Inferior parietal cortex (tissue), 1 donor: ENCODE measurements at regions not wholly inside any gene's neighbourhood (a gene's known extent, or its start where the extent isn't known, plus 50 kb on each side); places are given as distances from the start of the nearest gene placed in this dataset.

Source experiments
- DNase-seq: peaks from one replicate; pipeline ENCODE4 v3.0.0-alpha.2; 2016; ENCODE audit errors: extremely low spot score

DNA sequence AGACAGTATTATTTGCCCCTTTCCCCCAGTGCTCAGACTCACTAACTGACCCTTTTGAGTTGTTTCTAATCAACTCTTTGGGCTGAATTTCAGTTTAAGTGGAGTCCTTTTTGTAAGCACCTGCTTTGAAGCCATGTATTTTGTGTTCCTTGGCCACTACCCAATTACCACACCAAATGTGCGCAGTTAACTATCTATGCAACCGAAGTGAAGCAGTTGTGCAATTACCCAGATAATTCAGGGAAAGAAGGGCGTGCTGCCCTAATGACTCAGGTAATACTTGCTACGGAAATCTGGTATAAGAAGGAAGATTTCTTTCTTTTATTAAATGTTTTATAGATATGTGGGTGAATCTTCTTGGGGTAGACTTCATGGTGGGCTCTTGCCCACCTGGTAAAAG lies 371.9 kb upstream of the TBL1XR1 start:
- DNase-seq = no peak

DNA sequence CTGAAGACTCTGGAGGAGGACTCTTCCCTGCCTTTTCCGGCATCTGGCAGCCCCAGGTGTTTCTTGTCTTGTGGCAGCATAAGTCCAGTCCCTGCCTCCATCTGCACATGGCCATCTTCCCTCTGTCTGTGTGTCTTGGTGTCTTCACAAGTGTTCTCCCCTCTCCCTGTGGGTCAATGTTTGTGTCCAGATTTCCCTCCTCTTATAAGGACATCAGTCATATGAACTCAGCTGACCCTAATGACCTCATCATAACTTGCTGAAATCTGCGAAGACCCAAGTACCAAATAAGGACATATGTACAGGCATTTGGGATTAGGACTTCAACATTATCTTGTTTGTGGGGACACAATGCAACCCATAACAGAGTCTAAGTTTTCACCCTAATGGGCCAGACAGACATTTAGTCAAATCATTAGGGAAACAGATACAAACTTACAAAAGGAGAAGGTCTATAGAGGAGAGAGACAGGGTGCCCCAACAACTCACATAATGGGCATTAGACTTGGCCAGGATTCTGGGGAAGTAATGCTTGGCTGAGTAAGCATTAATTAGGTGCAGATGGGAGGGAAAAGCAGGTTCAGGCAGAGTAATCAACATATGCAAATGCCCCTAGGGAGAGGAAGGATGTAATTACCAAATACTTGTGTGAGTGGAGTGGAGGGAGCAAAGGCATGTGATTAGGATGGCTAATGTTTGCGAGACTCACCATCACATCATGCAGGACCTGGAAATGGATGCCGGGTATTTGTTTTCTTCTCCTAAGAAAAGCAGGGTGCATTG lies 372.8 kb upstream of the TBL1XR1 start:
- no peak for DNase-seq

DNA sequence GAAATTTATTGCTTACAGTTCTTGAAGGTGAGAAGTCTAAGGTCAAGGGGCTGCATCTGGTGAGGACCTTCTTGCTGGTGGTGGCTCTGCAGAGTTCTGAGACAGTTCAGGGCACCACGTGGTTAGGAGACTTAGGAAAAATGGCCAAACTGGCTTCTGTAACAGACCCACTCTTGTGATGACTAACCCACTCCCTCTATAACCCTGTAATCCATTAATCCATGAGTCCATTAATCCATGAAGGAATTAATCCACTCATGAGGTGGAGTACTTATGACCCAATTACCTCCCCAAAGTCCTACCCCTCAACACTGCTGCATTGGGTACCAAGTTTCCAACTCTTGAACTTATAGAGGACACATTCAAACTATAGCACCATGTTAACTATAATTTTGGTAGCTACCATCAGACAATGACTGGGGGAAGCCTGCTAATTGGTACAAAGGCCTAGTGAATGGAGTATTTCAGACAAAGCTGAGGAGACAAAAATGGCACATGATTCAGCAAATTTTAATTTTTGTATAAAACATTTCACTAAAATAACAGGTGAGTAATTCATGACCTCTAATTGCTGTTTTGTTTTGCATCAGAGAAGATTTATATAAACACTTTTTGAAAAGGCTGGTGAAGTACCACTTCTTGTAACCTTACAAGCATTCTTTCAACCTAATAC lies 374.1 kb upstream of the TBL1XR1 start:
- DNase-seq = no peak

DNA sequence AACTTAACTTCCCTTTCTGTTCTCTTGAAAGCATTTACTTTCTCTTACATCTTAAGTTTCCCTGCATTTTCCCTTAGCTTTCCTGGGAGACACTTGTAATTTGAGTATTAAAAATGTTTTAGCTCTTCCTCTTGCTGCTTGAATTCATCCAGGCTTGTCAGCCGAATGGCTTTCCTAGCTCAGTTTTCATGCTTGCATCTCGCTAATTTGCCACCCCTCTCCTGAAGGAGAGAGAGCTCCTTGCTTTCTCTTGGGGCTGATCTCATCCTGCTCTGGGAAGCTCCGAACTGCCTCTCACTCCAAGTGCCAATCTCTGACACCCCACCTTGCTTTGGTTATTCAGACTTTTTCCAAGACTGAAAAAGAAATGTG lies 374.6 kb upstream of the TBL1XR1 start:
- no peak for DNase-seq

GRCh38 chr3:177574222-177574856 lies 377.1 kb upstream of the TBL1XR1 start:
- DNase-seq = no peak

DNA sequence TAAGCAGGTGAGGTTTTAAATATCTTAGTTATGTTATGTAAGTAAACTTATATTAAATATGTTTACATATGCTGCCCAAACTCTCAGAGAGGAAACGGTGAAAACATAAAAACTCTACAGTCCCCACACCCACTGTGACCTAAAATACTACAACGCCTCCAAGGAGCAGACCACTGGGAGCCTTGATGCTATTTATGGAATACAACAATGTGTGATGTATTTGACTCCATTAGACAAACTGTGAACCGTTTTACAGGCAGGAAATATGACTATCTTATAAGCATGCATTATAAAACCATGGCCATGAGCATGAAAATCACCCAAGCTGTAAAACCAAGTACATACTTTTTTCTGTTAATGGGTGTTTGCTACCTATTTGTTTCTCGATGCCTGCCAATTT lies 379.5 kb upstream of the TBL1XR1 start:
- DNase-seq = no peak

DNA sequence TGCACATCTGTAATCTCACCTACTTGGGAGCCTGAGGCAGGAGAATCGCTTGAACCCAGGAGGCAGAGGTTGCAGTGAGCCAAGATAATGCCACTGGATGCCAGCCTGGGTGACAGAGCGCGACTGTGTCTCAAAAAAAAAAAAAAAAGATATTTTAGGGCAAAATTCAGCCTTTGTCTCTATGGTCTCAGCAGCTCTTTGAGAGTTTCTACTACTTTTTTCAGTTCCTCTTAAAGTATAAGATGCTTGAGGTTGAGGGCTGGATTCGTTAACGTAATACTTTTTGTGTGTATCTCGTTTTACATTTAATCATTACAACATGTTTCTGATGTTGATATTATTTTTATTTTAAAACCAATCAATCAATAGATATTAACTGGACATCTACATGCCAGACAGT lies 381.2 kb upstream of the TBL1XR1 start:
- DNase-seq = no peak

DNA sequence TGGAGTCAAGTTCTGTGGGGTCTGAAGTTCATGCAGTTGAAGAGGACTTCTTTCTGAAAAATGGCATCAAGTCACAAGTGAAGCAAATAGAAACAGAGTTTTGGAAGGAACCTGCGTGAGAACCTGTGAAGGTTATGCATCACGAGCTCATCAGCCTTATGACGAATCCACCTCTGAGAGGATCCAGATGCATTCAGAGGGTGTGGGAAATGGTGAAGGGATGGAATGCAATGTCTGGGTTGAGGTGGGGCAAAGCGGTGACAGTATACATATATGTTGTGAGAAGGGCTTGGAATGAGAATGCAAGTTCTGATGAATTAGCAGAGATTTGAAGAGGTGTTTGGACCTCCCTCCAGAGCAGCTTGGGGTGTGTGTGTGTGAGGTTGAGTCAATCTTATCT lies 382.1 kb upstream of the TBL1XR1 start:
- DNase-seq = no peak

DNA sequence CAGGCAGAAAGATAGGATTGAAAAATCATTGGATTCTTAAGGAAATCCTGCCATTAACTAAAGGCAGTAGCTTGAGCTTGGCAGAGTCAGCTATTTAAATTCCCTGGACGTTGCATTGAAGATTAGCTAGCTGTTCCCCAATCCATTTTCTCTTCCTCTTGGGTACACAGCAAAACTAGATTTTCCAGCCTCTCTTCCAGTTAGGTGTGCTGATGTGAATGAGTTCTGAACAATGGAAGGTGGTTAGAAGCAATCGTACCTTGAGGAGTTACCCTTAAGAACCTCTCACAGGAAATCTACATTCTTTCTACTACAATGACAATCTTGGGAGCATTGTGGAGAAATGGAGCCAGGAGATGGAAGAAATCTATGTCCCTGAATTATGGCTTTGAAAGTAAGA lies 383.2 kb upstream of the TBL1XR1 start:
- DNase-seq = no peak

- no peak for DNase-seq
These were observed 388.0 kb upstream of the TBL1XR1 start for GRCh38 chr3:177585271-177585670.

DNA sequence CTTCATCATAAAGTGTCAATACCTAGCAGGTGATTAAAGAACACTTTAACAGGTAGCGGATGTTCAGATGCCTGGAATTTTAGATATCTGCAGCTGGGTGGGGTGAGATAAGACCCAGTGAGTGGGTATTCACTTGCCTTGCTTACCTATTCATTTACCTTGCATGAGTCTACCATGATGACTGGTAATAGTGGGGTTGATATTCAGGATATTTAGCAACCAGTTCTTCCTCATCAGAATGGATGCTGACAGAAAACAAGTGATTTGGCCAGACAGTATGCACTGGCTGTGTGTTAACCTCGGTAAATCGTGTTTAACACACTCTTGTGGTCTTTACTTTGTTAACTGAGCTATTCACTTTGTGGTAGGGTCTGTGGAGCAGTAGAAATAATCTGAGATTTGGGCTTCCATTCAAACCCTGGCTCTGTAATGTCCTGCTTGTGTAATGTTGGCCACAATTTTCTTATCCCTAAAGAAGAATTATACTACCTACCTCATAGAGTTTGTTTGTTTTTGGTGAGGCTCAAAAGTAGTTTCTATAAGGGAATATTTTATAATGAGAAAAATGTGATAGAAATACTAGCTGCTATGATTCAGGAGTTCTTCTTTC lies 391.9 kb upstream of the TBL1XR1 start:
- DNase-seq = no peak

GRCh38 chr3:177589911-177590381 lies 392.7 kb upstream of the TBL1XR1 start:
- DNase-seq = no peak

DNA sequence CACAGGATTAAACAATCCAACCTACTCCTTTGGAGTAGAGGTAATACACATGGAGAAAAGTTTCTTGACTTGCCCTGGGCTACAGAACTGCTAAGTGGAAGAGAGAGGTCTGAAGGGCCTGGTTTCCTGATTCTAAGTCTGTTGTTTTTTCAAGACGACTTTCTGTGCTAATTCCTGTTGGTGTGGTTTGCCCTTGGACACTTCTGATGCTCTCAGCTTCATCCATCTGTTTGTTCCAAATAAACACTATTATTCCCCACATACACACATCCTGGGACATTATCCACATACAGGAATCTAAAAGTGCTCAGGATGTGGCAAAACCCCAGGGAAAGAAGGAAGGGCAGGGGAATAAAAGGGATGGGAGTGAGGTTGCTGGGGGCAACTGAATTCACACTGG lies 393.5 kb upstream of the TBL1XR1 start:
- DNase-seq = no peak

- no peak for DNase-seq
These were observed 394.1 kb upstream of the TBL1XR1 start for GRCh38 chr3:177591379-177591778.

DNA sequence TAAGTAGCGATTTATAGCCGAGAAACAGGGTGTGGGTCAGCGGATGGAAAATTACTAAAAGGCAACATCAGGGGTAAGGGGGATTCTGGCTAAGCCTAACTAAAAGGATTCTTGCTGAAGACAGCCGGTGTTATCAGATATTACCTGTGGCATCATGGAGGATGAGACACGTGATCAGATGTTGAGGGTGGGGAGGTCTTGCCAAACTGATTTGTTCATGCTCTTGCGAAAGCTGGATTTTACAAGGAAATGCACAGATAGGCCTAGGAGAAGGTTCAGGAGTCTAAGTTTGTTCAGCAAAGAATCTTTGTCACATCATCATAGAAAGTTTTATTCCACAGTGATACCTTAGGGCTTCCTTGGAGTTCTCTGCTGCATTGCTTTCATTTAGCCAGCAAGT lies 396.8 kb upstream of the TBL1XR1 start:
- DNase-seq = no peak

- no peak for DNase-seq
These were observed 398.4 kb upstream of the TBL1XR1 start for GRCh38 chr3:177595530-177596188.

- DNase-seq = no peak
These were observed 399.1 kb upstream of the TBL1XR1 start for GRCh38 chr3:177596248-177596815.

DNA sequence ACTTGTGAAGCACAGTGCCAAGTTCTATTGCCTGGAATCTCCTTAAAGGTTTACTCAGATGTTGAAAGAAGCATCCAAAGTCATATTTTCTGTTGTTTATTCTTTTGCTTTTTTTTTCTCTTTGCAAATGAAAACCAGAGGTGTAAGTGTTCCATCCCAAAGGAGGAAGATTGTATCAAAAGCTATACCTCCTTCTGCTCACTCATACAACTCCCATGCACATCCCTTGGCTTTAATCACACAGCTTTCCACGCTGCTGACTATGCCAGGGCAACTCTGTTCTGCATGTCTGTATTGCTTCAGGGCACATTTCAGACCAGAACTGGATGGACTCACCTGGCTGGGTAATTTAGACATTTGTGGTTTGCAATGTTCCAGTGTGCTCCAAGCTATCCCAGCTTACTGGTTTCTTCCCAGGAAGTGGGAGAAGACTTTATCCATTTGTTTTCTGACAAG lies 399.6 kb upstream of the TBL1XR1 start:
- no peak for DNase-seq

GRCh38 chr3:177597311-177598096 lies 400.2 kb upstream of the TBL1XR1 start:
- peak; percentile 73 for DNase-seq

DNA sequence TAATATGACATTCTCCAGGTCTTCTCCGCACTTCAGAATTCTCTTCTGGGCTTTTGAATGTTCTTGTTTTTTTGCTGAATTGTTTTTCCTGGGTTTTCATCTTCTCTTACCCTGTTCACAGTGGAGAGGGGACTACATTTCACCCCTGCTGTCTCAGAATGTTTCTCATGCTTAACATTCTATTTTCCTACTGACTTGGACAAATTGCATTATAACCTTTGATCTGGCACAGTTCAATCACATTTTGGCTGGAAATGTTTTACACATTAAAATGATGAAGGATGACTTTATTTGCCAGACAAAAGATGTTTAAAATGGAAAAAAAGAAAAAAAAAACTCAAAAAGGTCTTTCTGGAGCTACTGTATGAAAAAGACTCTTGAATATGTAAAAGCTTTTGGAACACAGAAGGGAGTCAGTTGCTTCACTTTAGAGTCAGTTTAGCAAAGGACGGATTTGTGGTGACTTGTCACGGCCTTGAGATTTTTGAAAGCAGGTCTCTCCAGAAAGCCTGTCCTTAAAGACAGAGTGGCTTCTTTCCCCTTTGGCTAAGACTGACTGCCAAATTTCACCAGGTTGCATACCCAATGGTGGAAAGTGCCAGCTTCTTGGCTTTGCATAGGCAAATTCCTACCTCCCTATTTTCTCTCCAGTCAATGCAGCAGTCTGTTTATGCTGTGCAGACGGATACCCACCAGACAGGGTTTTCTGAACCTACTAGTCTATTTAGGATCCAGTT lies 401.0 kb upstream of the TBL1XR1 start:
- DNase-seq = no peak
